ENCODE measurements at regions not wholly inside any gene's neighbourhood (a gene's known extent, or its start where the extent isn't known, plus 50 kb on each side); places are given as distances from the start of the nearest gene placed in this dataset.

DNA sequence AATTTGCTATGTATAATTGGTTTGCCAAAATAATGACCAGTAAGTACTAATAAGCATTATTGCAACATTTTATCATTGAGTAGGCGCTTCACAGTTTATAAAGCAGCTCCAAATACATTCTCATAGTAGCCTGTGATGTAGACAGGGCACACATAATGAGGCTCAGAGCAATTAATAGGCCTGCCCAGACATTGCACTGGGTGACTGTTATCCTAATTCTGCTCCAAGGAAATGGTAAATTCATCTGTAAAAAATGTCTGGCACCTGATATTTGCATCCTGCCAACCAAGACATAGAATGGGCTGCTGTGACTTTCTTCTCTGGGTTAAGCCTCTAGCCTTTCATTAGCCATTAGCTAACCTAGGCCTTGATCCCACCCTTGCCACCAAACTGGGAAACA is 97.6 kb downstream of the SEM1 start:
- intact Hi-C loops (cut with micrococcal nuclease), result no loop called here
- H3K27me3 ChIP-seq (ENCODE audit: insufficient read depth, low read length), result no peaks in the 10 kb centered on the region
- RAD21 ChIA-PET (ENCODE audit: low non-redundant PET in 1 of 2, low total read pairs in 2 of 2, uncharacterized antibody in 2 of 2, unreplicated experiment in 2 of 2), result no interaction called here
- no peak overlapping the region for H3K27ac ChIP-seq (ENCODE audit: low read depth, low read length)
- H3K4me3 ChIP-seq (replicated peaks in 1 of 2; ENCODE audit: low read depth in 1 of 2, low read length in 2 of 2), result no peak overlapping the region
- no peaks in the 10 kb centered on the region for H3K36me3 ChIP-seq (ENCODE audit: control insufficient read depth in 1 of 2, insufficient read depth in 2 of 2, low read length in 2 of 2)
- H3K4me2 ChIP-seq (ENCODE audit: low read length), result no peak overlapping the region
- H3K4me1 ChIP-seq (ENCODE audit: control insufficient read depth in 1 of 2, insufficient read depth in 2 of 2, low read length in 2 of 2), result no peaks in the 10 kb centered on the region
- ATAC-seq (no peak), DNase-seq (ENCODE audit: low read depth, low spot score) (no peak)
- no peaks in the 10 kb centered on the region for H3K9me3 ChIP-seq (ENCODE audit: control insufficient read depth in 1 of 2, insufficient read depth in 1 of 2, low read depth in 1 of 2, low read length in 2 of 2)
- BruUV-seq (replicated peaks), result no TSS peak
- H4K20me1 ChIP-seq (ENCODE audit: insufficient read depth), result no peaks in the 10 kb centered on the region
- H2AFZ ChIP-seq (ENCODE audit: low read depth, low read length, poor library complexity, severe bottlenecking), result no peak overlapping the region
- POLR2A ChIA-PET, result no interaction called here
- no peaks in the 10 kb centered on the region for H3K79me2 ChIP-seq (ENCODE audit: insufficient read depth, low read length)
- CTCF ChIA-PET, result no interaction called here
- no peaks in the 10 kb centered on the region for H3K9me2 ChIP-seq (ENCODE audit: insufficient read depth)
- TF ChIP-seq SRF (IDR thresholded peaks at IDR 0.05; ENCODE audit: low read depth), result no peak
- no peak for TF ChIP-seq JUND (IDR thresholded peaks at IDR 0.05)
- TF ChIP-seq, protein P1, sequence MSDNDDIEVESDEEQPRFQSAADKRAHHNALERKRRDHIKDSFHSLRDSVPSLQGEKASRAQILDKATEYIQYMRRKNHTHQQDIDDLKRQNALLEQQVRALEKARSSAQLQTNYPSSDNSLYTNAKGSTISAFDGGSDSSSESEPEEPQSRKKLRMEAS (IDR thresholded peaks at IDR 0.05), result no peak
- TF ChIP-seq, protein P2, sequence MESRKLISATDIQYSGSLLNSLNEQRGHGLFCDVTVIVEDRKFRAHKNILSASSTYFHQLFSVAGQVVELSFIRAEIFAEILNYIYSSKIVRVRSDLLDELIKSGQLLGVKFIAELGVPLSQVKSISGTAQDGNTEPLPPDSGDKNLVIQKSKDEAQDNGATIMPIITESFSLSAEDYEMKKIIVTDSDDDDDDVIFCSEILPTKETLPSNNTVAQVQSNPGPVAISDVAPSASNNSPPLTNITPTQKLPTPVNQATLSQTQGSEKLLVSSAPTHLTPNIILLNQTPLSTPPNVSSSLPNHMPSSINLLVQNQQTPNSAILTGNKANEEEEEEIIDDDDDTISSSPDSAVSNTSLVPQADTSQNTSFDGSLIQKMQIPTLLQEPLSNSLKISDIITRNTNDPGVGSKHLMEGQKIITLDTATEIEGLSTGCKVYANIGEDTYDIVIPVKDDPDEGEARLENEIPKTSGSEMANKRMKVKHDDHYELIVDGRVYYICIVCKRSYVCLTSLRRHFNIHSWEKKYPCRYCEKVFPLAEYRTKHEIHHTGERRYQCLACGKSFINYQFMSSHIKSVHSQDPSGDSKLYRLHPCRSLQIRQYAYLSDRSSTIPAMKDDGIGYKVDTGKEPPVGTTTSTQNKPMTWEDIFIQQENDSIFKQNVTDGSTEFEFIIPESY (IDR thresholded peaks at IDR 0.05; ENCODE audit: extremely low read depth, insufficient replicate concordance, low read length), result no peak
- TF ChIP-seq TCF7L2 (IDR thresholded peaks at IDR 0.05; ENCODE audit: borderline replicate concordance, extremely low read depth, insufficient read depth, insufficient read length), result no peak
- no peak for TF ChIP-seq SP1 (IDR thresholded peaks at IDR 0.05; ENCODE audit: low read depth)
- TF ChIP-seq, protein P3, sequence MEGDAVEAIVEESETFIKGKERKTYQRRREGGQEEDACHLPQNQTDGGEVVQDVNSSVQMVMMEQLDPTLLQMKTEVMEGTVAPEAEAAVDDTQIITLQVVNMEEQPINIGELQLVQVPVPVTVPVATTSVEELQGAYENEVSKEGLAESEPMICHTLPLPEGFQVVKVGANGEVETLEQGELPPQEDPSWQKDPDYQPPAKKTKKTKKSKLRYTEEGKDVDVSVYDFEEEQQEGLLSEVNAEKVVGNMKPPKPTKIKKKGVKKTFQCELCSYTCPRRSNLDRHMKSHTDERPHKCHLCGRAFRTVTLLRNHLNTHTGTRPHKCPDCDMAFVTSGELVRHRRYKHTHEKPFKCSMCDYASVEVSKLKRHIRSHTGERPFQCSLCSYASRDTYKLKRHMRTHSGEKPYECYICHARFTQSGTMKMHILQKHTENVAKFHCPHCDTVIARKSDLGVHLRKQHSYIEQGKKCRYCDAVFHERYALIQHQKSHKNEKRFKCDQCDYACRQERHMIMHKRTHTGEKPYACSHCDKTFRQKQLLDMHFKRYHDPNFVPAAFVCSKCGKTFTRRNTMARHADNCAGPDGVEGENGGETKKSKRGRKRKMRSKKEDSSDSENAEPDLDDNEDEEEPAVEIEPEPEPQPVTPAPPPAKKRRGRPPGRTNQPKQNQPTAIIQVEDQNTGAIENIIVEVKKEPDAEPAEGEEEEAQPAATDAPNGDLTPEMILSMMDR (IDR thresholded peaks at IDR 0.05 in 2 of 3, conservative IDR thresholded peaks at IDR 0.05 in 1 of 3; ENCODE audit: borderline replicate concordance in 1 of 3, insufficient read depth in 1 of 3, low read depth in 2 of 3, low read length in 2 of 3), result no peak
- TF ChIP-seq EZH2 (IDR thresholded peaks at IDR 0.05), result no peak
- TF ChIP-seq ZFX (IDR thresholded peaks at IDR 0.05), result no peak
- no peak for TF ChIP-seq YY1 (IDR thresholded peaks at IDR 0.05; ENCODE audit: extremely low read depth, insufficient replicate concordance, low read depth, low read length)
- no peak for TF ChIP-seq POLR2A (IDR thresholded peaks at IDR 0.05; ENCODE audit: borderline replicate concordance, extremely low read depth, insufficient read depth, insufficient read length)
- no peak for TF ChIP-seq SIN3A (IDR thresholded peaks at IDR 0.05; ENCODE audit: low read depth)
- H3K9ac ChIP-seq (ENCODE audit: low read length), result no peak overlapping the region

Measured in HCT116 (cell line).